Astrocyte of the spinal cord (primary cell): ENCODE measurements at regions not wholly inside any gene's neighbourhood (a gene's known extent, or its start where the extent isn't known, plus 50 kb on each side); places are given as distances from the start of the nearest gene placed in this dataset.

Source experiments
- DNase-seq: peaks from one replicate; pipeline ENCODE4 v3.0.0; 2011; ENCODE audit warnings: low read depth, low spot score
- H3K4me3 ChIP-seq: 2 replicates; pipeline ENCODE4 v1.5.1; 2011; ENCODE audit warnings: low read depth, mild to moderate bottlenecking, low read length, moderate library complexity
- CTCF ChIP-seq: IDR thresholded peaks from 2 replicates; pipeline ENCODE4 v1.5.1; 2012; ENCODE audit warnings: low read depth, mild to moderate bottlenecking, low read length, inconsistent platforms
- in situ Hi-C: cut with HindIII; loops from 2 replicates; pipeline ENCODE4 v1.10.0; 2017; ENCODE audit warnings: low sequenced_read_pairs

GRCh38 chr11:15519124-15519791, 404.5 kb downstream of the INSC start:
- no peak for DNase-seq
- in situ Hi-C loops: no loop called here
- TF ChIP-seq CTCF: no peak
- H3K4me3 ChIP-seq: no peak overlapping the region

GRCh38 chr11:15519911-15520310, 405.2 kb downstream of the INSC start:
- H3K4me3 ChIP-seq: no peak overlapping the region
- no peak for TF ChIP-seq CTCF
- DNase-seq: no peak
- in situ Hi-C loops: no loop called here

GRCh38 chr11:15523543-15523942, 408.8 kb downstream of the INSC start:
- no peak overlapping the region for H3K4me3 ChIP-seq
- no peak for TF ChIP-seq CTCF
- no peak for DNase-seq
- in situ Hi-C loops: no loop called here

- DNase-seq: no peak
- TF ChIP-seq CTCF: no peak
- H3K4me3 ChIP-seq: no peak overlapping the region
- in situ Hi-C loops: no loop called here
These were observed 410.9 kb downstream of the INSC start for GRCh38 chr11:15525582-15525981.

- no peak for DNase-seq
- in situ Hi-C loops: no loop called here
- no peak for TF ChIP-seq CTCF
These were observed 411.3 kb downstream of the INSC start for GRCh38 chr11:15526032-15526431.

GRCh38 chr11:15526859-15527450, 412.2 kb downstream of the INSC start:
- no peak overlapping the region for H3K4me3 ChIP-seq
- in situ Hi-C loops: no loop called here
- no peak for DNase-seq

More at GRCh38 chr11:15526032-15526431, 411.3 kb downstream of the INSC start:
- no peak overlapping the region for H3K4me3 ChIP-seq

More at GRCh38 chr11:15526859-15527450, 412.2 kb downstream of the INSC start:
- no peak for TF ChIP-seq CTCF
